Activated T-helper 2 cell treated with anti-CD3 and anti-CD28 coated beads, Interferon-gamma antibody, Interleukin-2, Interleukin-4, amounts not matched to agents 10 μg/mL and 5 μg/mL and 100 μg/mL, durations not matched to agents 14 hours and 24 hours and 36 hours (primary cell): ENCODE measurements at regions not wholly inside any gene's neighbourhood (a gene's known extent, or its start where the extent isn't known, plus 50 kb on each side); places are given as distances from the start of the nearest gene placed in this dataset.
"Not testable (repeated sequence)": the region's sequence is repeated elsewhere in the genome, so short reads cannot be mapped to it uniquely, and the experiment has no call there.

ENCODE experiments used
- DNase-seq: peaks from one replicate; pipeline ENCODE4 v3.0.0; 2021; ENCODE audit warnings: low spot score
- H3K27ac Mint-ChIP-seq: one replicate; pipeline ENCODE4 v1.8.0; 2021; ENCODE audit warnings: mixed read lengths
- H3K27me3 Mint-ChIP-seq: one replicate; pipeline ENCODE4 v1.8.0; 2021; ENCODE audit warnings: low read depth, mixed read lengths
- H3K36me3 Mint-ChIP-seq: one replicate; pipeline ENCODE4 v1.8.0; 2021; ENCODE audit warnings: low read depth, mixed read lengths
- H3K4me1 Mint-ChIP-seq: one replicate; pipeline ENCODE4 v1.8.0; 2021; ENCODE audit warnings: low read depth, mixed read lengths
- H3K4me3 Mint-ChIP-seq: one replicate; pipeline ENCODE4 v1.8.0; 2021; ENCODE audit warnings: low read depth, mild to moderate bottlenecking, moderate library complexity, mixed read lengths
- H3K9me3 Mint-ChIP-seq: one replicate; pipeline ENCODE4 v1.8.0; 2021; ENCODE audit warnings: mixed read lengths
- intact Hi-C: fragments of 100-400 bp; cut with micrococcal nuclease; formaldehyde crosslinking; loops from one replicate; pipeline ENCODE4 v1.15.1; 2023

DNA sequence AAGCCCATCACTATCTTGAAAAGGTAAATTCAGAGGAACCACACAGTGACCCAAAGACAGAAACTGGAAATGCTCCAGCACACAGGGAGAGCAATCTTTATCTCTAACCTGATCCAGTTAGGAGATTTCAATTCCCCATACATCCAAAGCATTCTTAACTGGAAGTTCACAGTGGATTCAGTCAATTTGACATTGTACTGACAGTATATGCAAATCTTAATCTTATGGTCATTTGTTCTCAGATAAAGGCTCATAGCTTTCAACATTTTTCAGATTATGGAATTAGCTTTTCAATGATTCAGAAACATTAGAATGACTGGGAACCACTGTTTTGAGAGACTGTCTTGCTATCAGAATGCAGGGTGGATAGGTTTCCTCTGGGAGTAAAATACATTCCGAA is 1455.6 kb downstream of the OLFM4 start:
- Mint-ChIP-seq H3K27ac (no peak overlapping the region), H3K9me3 (peaks cover 40% of the 10 kb centered on the region), H3K27me3 (no peaks in the 10 kb centered on the region), H3K36me3 (no peaks in the 10 kb centered on the region), H3K4me3 (no peak overlapping the region), H3K4me1 (no peaks in the 10 kb centered on the region)
- DNase-seq, result no peak
- intact Hi-C loops, result no loop called here

DNA sequence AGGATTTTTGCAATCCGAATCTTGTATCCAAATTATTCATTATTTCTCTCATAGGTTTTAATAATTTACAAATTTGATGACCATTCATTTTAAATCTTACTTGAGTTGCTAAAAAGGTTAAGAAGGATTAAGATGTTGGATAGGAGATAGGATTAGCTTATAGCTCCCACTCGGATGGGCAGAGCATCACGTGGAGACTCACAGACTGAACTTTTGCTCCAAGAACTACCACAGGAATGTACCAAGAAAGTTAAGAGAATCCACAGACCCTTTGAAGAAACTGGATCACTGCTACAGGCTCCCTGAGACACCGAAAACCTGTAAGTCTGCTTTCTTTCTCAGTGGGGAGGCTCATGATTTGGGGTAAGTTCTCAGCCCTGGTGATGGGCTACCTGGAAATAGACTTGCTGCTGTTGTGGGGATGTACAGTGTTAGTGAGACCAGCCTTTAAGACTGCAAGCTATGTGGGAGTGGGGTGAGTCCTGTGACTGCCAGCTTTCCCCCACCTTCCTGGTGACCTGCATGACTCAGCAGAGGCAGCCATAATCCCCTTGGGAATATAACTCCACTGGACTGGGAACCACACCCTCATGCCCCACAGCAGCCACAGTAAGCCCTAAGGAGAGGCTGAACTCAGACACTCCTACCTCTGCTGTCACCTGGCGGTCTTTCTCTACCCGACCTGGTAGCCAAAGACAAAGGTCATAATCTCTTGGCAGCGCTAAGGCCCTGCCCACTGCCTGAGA is 1458.0 kb downstream of the OLFM4 start:
- H3K36me3 Mint-ChIP-seq, result no peaks in the 10 kb centered on the region
- H3K9me3 Mint-ChIP-seq, result peaks cover 50% of the 10 kb centered on the region
- DNase-seq, result no peak
- intact Hi-C loops, result no loop called here
- H3K27me3 Mint-ChIP-seq, result no peaks in the 10 kb centered on the region
- no peaks in the 10 kb centered on the region for H3K4me1 Mint-ChIP-seq
- H3K4me3 Mint-ChIP-seq, result no peak overlapping the region
- no peak overlapping the region for H3K27ac Mint-ChIP-seq

DNA sequence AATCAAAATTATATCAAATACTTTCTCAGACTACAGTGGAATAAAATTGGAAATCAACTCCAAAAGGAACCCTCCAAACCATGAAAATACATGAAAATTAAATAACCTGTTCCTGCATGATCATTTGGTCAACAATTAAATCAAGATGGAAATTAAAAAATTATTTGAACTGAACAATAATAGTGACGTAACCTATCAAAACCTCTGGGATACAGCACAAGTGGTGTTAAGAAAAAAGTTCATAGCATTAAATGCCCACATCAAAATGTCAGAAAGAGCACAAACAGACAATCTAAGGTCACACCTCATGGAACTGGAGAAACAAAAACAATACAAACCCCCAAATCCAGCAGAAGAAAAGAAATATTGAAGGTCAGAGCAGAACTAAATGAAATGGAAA is 1460.7 kb downstream of the OLFM4 start:
- Mint-ChIP-seq H3K4me3 (no peak overlapping the region), H3K27ac (no peak overlapping the region), H3K9me3 (peaks cover 54% of the 10 kb centered on the region), H3K27me3 (no peaks in the 10 kb centered on the region), H3K36me3 (no peaks in the 10 kb centered on the region), H3K4me1 (no peaks in the 10 kb centered on the region)
- intact Hi-C loops, result no loop called here
- DNase-seq, result no peak

DNA sequence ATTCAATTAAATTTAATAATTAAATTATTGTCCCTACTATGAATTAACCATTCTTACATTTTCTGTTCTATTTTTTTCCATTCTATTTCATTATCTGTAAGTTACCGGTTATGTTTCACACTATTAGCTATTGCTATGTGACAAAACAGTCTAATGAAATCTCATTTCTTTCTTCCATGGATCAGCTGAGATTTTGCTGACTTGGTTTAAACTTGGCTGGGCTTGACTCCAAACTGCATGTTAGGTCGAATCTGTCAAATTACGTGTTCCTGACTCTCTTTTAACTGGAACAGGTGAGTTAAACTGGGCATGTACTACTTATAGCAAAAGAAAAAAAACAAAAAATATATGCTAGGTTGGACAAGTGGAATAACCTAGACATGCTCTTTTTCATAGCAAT is 1464.4 kb downstream of the OLFM4 start:
- Mint-ChIP-seq H3K36me3 (no peaks in the 10 kb centered on the region), H3K4me3 (no peak overlapping the region), H3K4me1 (no peaks in the 10 kb centered on the region), H3K27me3 (no peaks in the 10 kb centered on the region), H3K27ac (no peak overlapping the region), H3K9me3 (peaks cover 42% of the 10 kb centered on the region)
- intact Hi-C loops, result no loop called here
- DNase-seq, result no peak

DNA sequence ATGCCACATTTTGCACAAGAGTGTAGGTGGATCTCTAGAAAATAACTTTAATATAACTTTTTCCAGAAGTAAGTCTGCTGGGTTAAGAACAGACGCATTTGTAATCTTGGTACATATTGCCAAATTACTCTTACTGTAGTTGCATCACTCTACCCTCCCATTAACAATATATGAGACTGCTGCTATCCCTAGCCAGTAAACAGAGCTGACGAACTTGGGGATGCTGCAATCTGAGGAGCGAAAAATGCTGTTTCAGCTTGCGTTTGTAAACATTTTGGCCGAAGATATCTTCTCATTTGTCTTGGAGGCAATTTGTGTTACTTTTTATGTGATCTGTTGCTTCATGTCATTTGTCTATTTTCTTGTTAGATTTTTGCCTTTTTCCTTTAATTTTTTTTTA is 1482.8 kb downstream of the OLFM4 start:
- no peak for DNase-seq
- no peaks in the 10 kb centered on the region for H3K27me3 Mint-ChIP-seq
- H3K27ac Mint-ChIP-seq, result no peak overlapping the region
- peaks cover 39% of the 10 kb centered on the region for H3K9me3 Mint-ChIP-seq
- H3K4me1 Mint-ChIP-seq, result no peaks in the 10 kb centered on the region
- intact Hi-C loops, result no loop called here
- H3K4me3 Mint-ChIP-seq, result no peak overlapping the region
- H3K36me3 Mint-ChIP-seq, result no peaks in the 10 kb centered on the region

DNA sequence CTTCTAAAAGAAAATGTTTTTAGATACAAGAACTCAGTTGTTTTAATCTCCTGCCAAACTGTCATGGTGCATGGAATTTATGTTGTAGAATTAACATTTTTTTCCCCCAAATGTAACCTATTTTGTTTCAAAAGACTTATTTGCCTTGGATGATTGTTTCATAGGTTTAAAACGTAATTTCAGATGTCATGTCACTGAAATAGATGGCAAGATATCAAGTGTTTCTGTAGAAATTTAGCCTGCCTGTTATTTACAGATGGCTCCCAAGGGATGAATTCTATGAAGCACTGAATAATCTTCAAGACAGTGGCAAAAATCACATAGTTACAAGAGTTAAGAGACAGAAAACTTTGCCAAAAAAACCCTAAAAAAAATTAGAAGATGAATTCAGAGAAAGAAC is 1484.6 kb downstream of the OLFM4 start:
- H3K9me3 Mint-ChIP-seq, result peaks cover 26% of the 10 kb centered on the region
- H3K27me3 Mint-ChIP-seq, result no peaks in the 10 kb centered on the region
- intact Hi-C loops, result no loop called here
- no peak for DNase-seq
- no peak overlapping the region for H3K27ac Mint-ChIP-seq
- no peaks in the 10 kb centered on the region for H3K4me1 Mint-ChIP-seq
- no peak overlapping the region for H3K4me3 Mint-ChIP-seq
- H3K36me3 Mint-ChIP-seq, result no peaks in the 10 kb centered on the region

DNA sequence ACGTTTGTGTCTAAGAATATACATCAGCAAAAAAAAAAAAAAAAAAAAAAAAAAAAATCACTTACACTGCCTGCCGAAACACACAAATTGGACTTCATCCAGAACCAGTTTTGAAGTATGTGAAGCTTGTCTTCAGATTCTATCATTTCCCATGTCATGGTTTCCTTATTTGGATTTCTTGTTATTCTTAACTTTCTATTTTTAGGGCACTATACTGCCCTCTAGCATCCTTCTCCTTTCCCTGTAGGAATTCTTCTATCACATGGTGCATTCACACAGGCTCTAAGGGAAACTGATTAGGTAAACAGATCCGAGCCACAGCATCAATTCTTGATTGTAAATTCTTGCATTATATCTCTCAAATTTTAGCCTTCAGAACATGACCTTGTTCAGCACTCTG is 1507.5 kb downstream of the OLFM4 start:
- Mint-ChIP-seq H3K36me3 (no peaks in the 10 kb centered on the region), H3K9me3 (peaks cover 36% of the 10 kb centered on the region), H3K4me1 (no peaks in the 10 kb centered on the region), H3K4me3 (no peak overlapping the region), H3K27me3 (no peaks in the 10 kb centered on the region), H3K27ac (no peak overlapping the region)
- intact Hi-C loops, result no loop called here
- DNase-seq, result no peak

DNA sequence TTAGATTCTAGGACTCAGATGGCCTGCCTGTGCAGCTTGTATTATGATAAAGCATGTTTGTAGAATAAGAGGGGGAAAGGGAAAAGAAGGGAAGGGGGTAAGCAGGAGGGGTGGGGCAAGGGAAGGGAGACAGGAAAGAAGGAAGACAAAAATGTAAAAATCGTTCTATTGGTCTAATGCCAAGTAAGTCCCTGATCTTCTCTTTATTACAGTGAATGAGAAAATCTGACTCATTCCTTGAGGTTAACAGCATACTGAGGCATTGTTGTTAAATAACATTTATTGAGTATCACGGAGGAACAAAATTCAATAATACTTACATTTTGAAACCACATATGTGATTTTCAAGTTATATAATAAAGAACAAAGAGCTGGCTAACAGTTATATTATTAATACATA is 1534.7 kb downstream of the OLFM4 start:
- H3K4me3 Mint-ChIP-seq, result no peak overlapping the region
- H3K4me1 Mint-ChIP-seq, result no peaks in the 10 kb centered on the region
- no peak for DNase-seq
- intact Hi-C loops, result no loop called here
- no peaks in the 10 kb centered on the region for H3K36me3 Mint-ChIP-seq
- no peaks in the 10 kb centered on the region for H3K27me3 Mint-ChIP-seq
- peaks cover 23% of the 10 kb centered on the region for H3K9me3 Mint-ChIP-seq
- no peak overlapping the region for H3K27ac Mint-ChIP-seq

DNA sequence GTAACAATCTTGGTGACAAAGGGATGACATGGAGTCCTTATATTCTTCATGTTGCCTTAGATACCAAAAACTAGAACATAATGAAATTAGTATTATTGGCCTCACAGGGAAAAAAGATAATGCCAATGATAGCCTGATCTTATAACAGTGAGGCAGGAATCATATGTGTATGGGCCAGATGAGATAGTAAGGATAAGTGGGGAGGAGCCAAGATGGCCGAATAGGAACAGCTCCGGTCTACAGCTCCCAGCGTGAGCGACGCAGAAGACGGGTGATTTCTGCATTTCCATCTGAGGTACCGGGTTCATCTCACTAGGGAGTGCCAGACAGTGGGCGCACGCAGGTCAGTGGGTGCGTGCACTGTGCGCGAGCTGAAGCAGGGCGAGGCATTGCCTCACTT is 1543.4 kb downstream of the OLFM4 start:
- H3K4me3 Mint-ChIP-seq, intact Hi-C loops, H3K36me3 Mint-ChIP-seq, DNase-seq, H3K4me1 Mint-ChIP-seq, H3K27ac Mint-ChIP-seq, H3K27me3 Mint-ChIP-seq: not testable (repeated sequence)
- H3K9me3 Mint-ChIP-seq, result peaks cover 61% of the 10 kb centered on the region

DNA sequence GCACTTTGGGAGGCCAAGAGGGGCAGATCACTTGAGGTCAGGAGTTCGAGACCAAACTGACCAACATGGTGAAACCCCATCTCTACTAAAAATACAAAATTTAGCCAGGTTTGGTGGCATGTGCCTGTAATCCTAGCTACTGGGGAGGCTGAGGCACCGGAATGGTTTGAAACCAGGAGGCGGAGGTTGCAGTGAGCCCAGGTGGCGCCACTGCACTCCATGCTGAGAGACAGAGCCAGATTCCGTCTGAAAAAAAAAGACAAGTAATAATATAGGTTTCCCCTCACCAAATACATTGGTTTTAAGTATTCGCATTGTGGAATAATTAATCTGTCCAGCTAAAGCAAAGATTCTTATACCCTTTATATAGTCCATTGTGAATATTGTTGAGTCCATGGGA is 1544.6 kb downstream of the OLFM4 start:
- Mint-ChIP-seq H3K27me3 (no peaks in the 10 kb centered on the region), H3K9me3 (peaks cover 57% of the 10 kb centered on the region), H3K27ac (no peak overlapping the region), H3K4me3 (no peak overlapping the region), H3K4me1 (no peaks in the 10 kb centered on the region), H3K36me3 (no peaks in the 10 kb centered on the region)
- DNase-seq, result no peak
- intact Hi-C loops, result no loop called here

DNA sequence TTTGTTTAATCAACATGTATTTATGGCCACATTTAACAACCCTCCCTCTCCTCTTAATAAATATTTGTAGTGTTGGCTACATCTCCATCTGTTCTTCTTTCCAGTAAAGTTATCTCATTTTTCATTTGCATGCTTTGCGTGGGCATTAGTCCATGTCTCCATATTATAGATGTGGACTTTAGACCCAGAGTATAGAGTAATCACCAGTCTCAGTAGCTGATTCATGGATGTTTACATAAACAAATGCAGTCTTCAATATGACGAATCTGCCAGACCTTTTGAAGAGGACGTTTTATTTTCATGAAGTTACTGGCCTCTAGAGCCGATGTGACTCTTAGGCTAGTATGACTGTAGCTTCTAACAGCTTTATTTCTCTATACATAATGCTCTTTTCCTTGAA is 1546.2 kb downstream of the OLFM4 start:
- H3K4me3 Mint-ChIP-seq, result no peak overlapping the region
- no peak for DNase-seq
- H3K4me1 Mint-ChIP-seq, result no peaks in the 10 kb centered on the region
- intact Hi-C loops, result no loop called here
- H3K27me3 Mint-ChIP-seq, result no peaks in the 10 kb centered on the region
- peaks cover 41% of the 10 kb centered on the region for H3K9me3 Mint-ChIP-seq
- H3K36me3 Mint-ChIP-seq, result no peaks in the 10 kb centered on the region
- H3K27ac Mint-ChIP-seq, result no peak overlapping the region

DNA sequence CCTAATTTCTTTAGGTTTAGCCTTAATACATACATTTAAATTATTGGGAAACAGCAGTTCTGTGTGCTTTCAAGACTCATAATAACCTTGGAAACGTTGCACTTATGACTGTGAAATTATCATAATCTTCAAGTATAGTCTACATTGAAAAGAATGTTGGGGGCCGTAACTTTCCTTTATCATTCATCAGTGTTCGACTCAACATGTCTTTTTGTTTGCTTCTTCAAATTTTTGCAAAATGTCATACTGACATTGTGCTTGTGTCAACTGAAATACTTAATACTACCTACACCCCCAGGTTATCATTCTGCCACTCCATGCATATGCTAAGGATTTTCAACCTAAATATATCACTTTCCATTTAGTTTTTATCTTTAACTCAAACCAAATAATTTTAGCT is 1562.9 kb downstream of the OLFM4 start:
- H3K9me3 Mint-ChIP-seq, result peaks cover 54% of the 10 kb centered on the region

DNA sequence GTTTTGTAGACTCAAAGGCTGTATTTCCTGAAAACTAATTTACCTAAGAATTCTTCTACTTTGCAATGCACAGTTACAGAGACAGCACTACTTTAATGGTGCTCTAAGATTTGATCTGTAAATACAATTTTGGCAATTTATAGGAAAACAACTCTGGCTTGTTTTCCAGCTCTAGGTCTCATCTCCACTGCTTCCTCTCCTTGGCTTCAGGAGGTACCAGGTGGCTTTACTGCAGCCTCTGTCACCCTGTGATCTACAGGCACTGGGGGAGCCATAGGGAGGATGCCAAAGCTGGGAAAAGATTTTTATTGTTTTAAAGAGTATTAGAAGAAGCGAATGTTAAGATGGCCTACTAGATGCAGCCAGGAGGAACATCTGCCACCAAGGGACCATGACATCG is 1563.6 kb downstream of the OLFM4 start:
- no peaks in the 10 kb centered on the region for H3K4me1 Mint-ChIP-seq

More for the DNA sequence above, 1562.9 kb downstream of the OLFM4 start:
- Mint-ChIP-seq H3K36me3 (no peaks in the 10 kb centered on the region), H3K27me3 (no peaks in the 10 kb centered on the region), H3K4me1 (no peaks in the 10 kb centered on the region), H3K4me3 (no peak overlapping the region), H3K27ac (no peak overlapping the region)
- DNase-seq, result no peak
- intact Hi-C loops, result no loop called here

DNA sequence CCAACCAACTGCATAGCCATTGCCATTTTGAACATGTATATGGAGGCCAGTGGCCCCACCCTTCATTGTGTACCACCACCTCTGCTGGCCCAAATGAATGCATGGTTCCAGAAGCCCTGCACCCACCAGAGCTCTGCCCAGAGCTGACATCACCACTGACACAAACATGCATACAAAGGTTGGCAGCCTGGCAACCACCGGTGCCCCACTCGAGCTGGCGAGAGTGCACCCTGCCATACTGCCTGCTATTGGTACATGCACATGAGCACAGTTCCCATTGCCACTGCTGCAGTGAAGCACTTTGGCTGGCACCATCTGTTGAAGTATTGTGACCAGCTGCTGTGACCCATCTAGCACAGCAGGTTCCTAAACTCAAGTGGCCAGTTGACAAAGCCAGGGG is 1564.9 kb downstream of the OLFM4 start:
- no peaks in the 10 kb centered on the region for H3K27me3 Mint-ChIP-seq
- H3K9me3 Mint-ChIP-seq, result peaks cover 48% of the 10 kb centered on the region
- no peak overlapping the region for H3K27ac Mint-ChIP-seq
- no peaks in the 10 kb centered on the region for H3K36me3 Mint-ChIP-seq
- no peaks in the 10 kb centered on the region for H3K4me1 Mint-ChIP-seq
- intact Hi-C loops, result no loop called here
- no peak overlapping the region for H3K4me3 Mint-ChIP-seq
- DNase-seq, result no peak

More for the DNA sequence above, 1563.6 kb downstream of the OLFM4 start:
- intact Hi-C loops, result no loop called here
- H3K27ac Mint-ChIP-seq, result no peak overlapping the region
- H3K27me3 Mint-ChIP-seq, result no peaks in the 10 kb centered on the region
- H3K9me3 Mint-ChIP-seq, result peaks cover 54% of the 10 kb centered on the region
- H3K36me3 Mint-ChIP-seq, result no peaks in the 10 kb centered on the region
- no peak for DNase-seq
- no peak overlapping the region for H3K4me3 Mint-ChIP-seq
